ENCODE measurements at regions not wholly inside any gene's neighbourhood (a gene's known extent, or its start where the extent isn't known, plus 50 kb on each side); places are given as distances from the start of the nearest gene placed in this dataset.

DNA sequence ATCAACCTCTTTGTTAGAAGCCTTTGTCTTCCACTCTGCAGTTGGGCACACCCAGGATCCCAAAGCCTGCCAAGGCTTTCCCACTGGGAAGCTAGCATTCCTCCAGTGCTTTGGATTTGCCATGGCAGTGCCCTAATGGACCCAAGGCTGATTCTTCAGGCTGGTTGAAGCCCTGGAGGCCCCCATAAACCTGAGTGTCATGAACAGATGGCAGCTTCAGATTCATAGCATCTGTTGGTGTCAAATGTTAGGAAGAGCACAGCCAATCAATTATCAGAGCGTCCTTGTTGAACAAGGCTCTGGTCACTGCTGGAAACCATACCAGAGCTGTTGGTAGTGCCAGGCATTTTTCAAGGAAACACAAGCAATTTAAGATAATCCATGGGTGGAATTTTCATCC is 241.1 kb upstream of the KLF4 start:
- DNase-seq, result no peak

DNA sequence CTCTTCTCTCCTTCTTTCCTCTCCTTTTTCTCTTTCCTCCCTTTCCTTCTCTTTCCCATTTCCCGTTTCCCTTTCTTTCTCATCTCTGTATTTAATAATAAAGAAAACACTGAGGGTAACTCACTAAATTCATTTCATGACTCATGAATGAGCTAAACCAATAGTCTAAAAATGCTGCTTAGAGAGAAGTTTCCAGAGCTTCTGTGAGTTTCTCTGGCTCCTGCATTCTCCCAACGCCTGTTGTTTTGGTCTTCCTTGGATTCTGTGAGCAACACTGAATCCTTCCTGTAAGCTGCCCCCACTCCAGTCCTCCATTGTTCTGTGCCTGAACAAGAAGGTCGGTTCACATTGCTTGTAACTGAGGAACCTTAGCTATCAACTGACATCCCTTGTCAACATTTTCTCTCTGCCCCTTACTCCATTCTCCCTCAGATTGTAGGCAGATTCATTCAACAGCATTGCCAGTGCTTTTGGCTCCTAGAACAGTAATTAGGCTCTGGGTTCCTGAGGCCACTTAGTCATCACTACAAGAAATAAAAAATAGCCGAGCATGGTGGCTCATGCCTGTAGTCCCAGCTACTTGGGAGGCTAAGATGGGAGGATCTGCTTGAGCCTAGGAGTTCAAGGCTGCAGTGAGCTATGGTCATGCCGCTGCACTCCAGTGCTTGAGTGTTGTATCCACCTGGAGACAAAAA is 237.7 kb upstream of the KLF4 start:
- DNase-seq, result no peak

DNA sequence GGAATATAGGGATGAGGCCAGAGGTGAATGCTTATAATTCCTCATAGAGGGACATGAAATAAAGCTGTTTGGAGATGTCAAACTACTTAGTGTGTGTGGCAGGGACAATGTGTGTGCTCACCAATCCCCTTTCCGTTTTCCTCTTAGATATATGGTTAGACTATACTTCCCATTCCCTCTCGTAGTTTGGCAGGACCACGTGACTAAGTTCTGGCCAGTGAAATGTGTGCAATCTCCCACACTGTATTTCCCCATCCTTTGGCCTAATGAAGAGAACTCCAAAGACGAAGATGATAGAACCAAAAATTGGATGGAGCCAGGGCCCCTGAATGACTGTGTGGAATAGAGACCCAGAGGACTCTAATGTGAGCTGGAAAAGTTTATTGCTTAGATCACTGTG is 233.4 kb upstream of the KLF4 start:
- no peak for DNase-seq

- no peak for DNase-seq
Measured at GRCh38 chr9:107721705-107722245, 232.2 kb upstream of the KLF4 start.

DNA sequence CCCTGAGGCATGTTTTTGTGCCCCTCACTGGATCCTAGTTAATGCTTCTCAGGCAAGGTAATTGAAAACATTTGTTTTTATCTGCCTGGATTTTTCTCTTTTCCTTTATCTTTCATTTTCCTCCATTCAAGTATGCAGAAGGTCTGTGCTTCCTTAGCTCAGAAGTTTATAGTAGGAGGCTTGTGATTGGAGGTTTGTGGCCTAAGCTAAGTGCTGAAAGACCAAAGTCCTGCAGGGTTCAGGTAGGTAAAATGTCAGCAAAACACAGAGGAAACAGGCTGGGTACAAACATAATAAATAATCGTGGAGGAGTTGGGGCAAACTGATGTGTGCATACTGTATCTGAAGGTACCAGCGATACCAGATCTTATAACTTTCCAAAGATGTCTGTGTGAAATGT is 230.9 kb upstream of the KLF4 start:
- no peak for DNase-seq

DNA sequence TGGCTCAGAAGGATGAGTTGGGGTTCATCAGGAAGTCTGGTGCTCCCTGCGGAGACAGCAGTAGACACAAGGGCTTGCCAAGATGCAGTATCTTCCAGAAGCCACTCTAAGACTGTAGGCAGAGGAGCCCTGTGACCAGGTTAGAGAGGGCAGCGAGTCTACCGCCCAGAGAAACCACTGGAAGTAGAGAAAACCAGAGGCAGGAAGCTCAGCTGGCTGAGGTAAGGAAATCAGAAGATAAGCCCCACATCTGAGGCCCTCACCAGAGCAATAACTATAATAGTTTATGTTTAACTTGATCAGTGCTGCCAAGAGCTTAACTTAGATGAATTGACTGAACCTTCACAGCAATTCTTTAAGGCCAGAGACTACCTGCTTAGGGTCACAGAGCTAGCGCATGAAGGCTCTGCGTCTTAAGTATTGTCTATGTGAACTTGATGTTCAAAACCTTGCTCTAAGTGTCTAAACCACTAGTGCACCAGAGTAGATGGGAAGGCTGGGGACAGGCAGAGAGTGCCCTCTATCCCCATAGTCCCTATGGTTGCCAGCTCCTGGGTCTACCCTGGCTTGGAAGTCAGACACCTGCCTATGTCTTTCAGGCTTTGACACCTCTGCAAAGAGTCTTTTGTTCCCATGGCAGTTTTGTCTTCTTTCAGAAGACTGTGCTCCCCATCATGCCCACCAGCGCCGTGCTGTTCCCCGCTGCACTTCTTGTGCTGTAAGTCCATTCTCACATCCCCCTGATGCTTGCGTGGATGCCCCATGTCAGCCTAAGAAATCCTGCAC is 228.2 kb upstream of the KLF4 start:
- DNase-seq, result no peak

- DNase-seq, result no peak
Measured at GRCh38 chr9:107715740-107716139, 226.2 kb upstream of the KLF4 start.

DNA sequence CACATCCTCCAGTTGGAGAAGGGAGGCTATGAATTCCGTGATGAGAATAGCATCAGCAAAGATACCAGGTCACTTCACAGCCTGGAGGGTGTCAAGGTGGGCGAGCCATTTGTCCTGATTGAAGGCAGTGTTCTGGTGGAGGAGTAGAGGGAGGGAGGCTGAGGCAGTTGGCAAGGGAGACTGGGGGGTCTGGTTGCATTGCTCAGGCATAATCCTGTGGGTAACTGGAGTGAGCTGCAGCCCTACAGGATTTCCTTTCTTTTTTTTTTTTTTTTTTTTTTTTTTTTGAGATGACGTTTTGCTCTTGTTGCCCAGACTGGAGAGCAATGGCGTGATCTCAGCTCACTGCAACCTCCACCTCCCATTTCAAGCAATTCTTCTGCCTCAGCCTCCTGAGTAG is 223.9 kb upstream of the KLF4 start:
- DNase-seq, result no peak

- DNase-seq, result no peak
Measured at GRCh38 chr9:107712390-107712789, 222.8 kb upstream of the KLF4 start.

GRCh38 chr9:107711542-107711941 is 222.0 kb upstream of the KLF4 start:
- DNase-seq, result no peak

DNA sequence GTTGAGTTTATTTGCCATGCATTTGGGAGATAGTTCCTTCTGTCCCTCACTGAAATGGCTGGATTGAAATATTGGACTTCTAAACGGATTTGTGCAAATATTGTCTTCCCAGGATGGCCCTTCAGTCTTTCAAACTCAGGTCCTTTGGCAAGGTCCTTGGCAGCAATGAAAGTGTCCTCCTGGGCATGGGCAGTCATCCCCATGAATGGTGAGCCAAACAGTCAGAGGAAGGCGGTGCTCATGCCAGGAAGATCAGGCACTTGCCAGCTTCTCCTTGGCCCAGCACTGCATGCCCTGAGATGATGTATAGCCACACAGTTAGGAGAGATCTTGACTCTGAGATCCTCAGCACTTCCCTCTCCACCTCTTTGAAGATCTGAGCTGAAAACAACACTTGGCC is 221.4 kb upstream of the KLF4 start:
- DNase-seq, result no peak

DNA sequence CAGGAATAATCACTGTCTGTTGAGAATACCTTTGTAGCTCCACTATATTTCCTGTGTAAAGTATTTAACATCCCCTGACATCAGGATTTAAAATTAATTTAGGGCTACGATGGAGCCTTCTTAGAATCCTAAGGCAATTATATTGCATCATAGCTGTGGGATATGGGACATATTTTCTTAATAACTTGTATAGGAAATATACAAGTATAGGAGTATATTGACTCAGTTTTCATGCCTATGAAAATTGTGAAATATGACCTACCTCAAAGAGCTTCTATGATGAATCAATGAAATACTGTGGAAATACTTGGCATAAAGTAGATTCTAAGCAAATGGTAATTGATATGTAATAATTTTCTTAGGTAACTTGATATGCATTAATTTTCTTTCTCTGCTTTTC is 221.0 kb upstream of the KLF4 start:
- no peak for DNase-seq

- DNase-seq, result no peak
Measured at GRCh38 chr9:107708791-107709190, 219.2 kb upstream of the KLF4 start.

DNA sequence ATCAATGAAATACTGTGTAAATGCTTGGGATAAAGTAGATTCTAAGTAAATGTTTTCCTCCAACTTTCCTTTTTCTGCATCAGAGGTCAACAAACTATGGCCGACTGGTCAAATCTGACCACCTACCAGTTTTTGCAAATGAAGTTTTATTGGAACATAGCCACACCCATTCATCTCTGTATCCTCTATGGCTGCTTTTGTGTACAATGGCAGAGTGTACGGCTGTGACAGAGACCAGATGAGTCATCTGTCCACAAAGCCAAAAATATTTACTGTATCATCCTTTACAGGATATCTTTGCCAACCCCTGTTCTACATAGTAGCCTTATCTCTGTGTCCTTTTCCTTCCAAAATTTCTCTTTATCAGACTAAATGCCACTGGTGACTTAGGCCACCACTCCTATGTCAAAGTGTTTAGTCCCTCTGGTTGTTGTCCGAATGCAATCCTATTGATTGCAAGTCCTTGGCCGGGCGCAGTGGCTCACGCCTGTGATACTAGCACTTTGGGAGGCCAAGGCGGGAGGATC is 218.4 kb upstream of the KLF4 start:
- DNase-seq, result no peak

- no peak for DNase-seq
Measured at GRCh38 chr9:107707428-107707837, 217.9 kb upstream of the KLF4 start.

- no peak for DNase-seq
Measured at GRCh38 chr9:107706701-107707427, 217.3 kb upstream of the KLF4 start.

GRCh38 chr9:107705521-107705920 is 216.0 kb upstream of the KLF4 start:
- no peak for DNase-seq

GRCh38 chr9:107704774-107705173 is 215.2 kb upstream of the KLF4 start:
- DNase-seq, result no peak

- DNase-seq, result no peak
Measured at GRCh38 chr9:107703651-107704050, 214.1 kb upstream of the KLF4 start.

- no peak for DNase-seq
Measured at GRCh38 chr9:107700847-107701246, 211.3 kb upstream of the KLF4 start.

- no peak for DNase-seq
Measured at GRCh38 chr9:107699231-107699630, 209.7 kb upstream of the KLF4 start.

DNA sequence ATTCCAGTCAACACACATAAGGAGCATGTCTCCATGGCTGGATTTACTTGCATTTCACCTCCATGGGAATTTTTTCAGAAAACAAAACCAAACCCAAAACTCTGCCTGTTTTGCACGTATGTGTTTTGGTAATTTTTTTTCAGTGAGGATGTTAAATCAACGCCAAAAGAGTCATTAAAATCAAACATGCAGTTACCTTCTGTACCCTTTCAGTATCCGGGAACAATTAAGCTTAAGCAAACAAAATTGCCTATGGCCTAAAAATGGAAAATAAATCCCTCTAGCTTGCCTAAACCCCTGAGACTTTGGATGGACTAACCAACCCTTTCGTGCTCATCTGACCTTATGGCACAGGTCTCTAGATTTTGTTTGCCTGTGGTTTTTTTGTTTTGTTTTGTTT is 209.2 kb upstream of the KLF4 start:
- DNase-seq, result no peak

- no peak for DNase-seq
Measured at GRCh38 chr9:107696302-107696701, 206.7 kb upstream of the KLF4 start.

Measured in activated CD4-positive, CD25-positive, alpha-beta regulatory T cell (primary cell).